Stimulated activated CD4-positive, alpha-beta T cell treated with anti-CD3 and anti-CD28 coated beads, Interleukin-4, amount 100 ng/mL, for 24 hours (primary cell): ENCODE measurements at regions not wholly inside any gene's neighbourhood (a gene's known extent, or its start where the extent isn't known, plus 50 kb on each side); places are given as distances from the start of the nearest gene placed in this dataset.
"Not testable (repeated sequence)": the region's sequence is repeated elsewhere in the genome, so short reads cannot be mapped to it uniquely, and the experiment has no call there.

ENCODE experiments used
- DNase-seq: peaks from one replicate; pipeline ENCODE4 v3.0.0-alpha.2; 2020

DNA sequence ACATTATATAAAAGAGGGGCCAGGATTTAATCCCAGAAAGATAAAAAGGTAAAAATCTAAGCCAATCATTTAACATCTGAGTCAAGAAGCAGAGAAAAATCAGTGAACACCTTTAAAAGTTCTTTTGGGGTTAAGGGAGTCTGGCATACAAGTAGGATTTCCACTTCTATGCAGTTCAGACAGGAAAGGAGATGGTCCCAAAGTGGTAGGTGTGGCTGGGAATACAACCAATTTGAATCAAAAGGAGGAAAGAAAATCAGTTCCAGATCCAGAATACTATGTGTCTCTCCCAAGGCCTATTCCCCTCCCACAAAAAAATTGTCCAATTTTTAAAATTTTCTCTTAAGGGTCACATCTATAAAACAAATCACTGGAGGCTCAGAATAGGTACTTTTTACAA, 167.4 kb downstream of the PHLDA1 start:
- no peak for DNase-seq

DNA sequence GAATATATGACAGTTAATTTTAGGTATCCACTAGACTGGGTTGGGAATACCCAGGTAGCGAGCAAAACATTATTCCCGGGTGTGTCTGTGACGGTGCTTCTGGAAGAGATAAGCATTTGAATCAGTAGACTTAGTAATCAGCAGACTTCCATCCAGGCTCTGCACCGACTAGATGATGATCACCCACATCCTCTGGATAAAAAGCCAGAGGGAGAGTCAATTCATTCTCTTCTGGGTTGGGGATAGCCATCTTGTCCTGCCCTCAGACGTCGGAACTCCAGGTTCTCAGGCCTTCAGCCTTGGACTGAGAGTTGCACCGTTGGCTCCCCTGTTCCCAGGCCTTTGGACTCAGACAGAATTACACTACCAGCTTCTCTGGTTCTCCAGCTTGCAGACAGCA, 168.0 kb downstream of the PHLDA1 start:
- no peak for DNase-seq

DNA sequence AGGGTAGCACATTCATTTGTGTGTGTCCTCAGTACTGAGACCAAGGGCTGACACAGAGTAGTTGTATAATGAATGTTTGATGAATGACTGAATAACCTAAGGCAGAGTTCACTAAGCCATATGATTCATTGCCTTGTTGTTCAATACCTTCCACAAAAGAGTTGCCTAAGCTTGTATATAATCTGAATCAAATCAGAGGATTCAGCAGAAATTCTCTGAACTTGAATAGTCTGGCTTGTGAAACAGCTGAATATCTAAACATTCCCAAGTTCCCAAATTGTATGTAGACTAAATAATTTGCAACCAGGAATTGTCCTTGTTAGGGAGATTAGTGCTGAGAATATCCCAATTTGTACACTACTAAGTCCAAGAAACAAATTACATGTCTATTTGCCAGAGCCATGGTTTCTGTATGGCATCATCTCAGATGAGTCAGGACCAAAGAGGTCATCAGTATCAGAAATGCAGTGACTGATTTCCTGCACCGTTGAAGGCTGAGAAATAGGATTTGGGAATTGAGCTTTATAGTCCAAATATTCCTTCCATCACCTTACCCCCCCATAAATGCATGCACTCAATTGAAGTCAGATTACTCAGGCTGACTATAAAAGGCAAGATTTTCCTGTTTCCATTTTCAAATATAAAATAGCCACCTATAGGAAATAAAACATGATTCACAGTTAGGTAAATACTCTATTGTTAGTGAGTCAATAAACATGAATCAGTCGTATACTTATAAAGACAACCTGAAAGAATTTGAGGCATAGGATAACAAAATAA, 168.7 kb downstream of the PHLDA1 start:
- DNase-seq = no peak

DNA sequence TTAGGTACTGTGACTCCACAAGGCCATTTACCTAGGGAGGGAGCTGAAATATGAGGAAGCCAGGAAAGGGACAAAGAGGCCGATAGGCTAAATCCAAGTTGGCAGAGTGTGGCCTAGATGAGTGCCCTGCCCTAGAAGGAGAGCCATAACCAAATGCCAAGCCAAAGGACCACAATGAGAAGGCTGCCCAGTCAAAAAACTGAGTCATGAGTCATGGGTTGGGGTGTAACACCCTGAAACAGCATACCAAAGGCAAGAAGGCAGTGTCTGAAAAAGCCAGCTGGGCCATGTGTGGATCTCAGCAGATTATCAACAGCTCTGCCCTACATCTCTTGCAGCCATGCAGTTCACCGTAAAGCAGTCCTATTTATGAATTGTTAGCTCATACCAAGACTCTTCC, 171.7 kb downstream of the PHLDA1 start:
- no peak for DNase-seq

DNA sequence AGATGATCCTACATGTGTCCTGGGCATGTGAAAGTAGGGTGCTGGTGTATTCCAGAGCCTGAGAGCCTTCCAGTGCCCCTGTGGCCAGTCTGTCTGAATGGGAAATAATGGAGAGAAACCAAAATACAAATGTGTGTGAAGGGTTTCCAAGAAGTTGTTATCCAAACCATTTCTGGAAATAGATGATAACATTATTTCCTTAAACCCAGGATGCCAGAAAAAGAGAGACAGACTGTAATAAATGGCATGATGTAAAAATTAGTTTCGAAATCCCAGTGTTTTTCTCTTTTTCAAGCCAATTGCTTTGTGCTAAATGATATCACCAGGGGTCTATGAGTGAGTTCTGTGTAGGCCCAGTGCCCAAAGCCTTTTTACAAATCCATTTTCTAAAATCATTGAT, 175.3 kb downstream of the PHLDA1 start:
- DNase-seq = no peak

DNA sequence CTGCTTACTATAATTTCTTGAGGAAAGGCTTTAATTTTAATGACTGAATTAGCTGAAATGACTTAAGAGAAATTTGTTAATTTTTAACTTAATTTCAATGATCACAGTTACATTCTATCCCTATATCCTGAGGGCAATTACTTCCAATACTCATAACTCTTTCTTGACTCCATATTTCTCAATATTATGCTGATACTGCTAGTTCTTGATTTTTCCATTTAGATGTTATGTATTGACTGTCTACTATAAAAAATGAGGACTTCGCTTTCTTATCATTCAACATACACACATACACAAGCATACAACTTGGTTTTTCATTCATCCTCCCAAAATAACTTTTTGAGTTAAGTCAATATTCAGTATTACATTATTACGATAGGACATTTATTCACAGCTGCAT, 176.2 kb downstream of the PHLDA1 start:
- DNase-seq = no peak

DNA sequence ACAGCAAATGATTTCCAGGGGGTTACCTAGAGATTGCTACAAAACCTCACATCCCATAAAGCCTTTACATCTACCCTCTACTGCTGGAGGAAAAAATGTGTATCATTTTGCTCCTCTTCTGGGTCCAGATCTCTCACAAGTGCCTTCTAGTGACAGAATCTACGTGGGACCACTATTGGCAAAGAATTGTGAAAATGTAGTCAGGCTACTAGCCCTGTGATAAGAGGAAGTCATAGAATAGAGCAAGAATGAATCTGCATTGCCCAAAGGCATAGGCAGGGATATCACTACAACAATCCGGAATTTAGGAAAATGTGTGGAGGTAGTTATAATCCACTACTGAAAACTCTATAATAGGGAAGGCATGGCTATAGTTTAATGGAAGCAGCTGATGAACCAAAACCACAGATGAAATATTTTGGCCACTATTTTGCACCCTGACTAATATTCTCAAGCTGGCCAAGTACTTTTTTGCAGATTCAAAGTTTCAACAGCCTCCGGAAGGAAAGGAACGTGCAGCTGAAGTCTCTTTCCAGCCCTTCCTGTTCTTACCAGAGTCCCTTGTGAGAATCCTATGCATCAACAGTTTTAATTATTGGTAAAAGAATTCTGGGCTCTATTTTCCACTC, 176.8 kb downstream of the PHLDA1 start:
- DNase-seq = no peak

DNA sequence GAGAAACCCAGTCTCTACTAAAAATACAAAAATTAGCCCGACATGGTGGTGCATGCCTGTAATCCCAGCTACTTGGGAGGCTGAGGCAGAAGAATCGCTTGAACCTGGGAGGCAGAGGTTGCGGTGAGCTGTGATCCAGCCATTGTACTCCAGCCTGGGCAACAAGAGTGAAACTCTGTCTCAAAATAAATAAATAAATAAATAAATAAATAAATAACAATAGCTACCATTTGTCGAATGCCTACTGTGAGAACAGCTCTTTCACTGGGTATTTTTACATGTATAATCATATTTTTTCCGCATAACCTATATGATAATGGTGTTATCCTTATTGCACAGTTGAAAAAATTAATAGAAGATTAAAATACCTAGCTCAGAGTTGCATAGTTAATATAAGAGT, 177.4 kb downstream of the PHLDA1 start:
- DNase-seq = not testable (repeated sequence)

DNA sequence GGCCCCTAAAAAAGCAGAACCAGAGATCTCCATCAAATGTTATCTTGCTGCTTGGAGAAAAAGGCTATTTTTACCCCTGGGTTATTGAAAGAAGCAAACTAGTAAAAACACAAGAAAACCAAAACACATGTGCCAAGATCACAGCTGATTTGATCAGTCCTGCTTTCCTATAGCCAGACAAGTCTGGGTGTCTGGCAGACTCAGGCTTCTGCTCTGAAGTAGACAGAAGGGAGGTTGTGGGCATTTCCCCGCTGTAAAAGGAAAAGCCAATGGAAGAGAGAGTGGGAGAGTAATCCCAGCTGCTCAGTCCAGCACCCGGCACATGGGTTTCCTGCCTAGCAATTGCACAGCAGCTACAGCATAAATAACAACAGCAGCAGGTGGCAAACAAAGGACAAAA, 177.9 kb downstream of the PHLDA1 start:
- no peak for DNase-seq

DNA sequence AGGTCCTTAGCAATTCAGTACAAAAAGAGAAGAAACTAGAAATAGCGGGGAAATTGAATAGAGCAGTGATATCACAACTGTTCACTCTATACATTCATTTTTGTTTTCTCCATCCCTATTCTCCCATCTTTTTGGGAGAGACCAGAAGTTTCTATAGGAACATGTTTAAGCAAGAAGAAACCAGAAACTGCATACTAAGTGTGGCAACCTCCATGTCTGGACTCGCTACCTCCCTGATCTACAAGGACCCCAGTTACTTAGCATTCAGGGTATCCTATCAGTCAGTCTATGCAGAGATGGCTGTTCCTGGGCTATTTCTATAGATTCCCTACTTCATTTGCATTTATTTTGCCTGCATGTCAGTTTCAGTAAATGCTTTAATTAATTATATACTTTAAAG, 178.6 kb downstream of the PHLDA1 start:
- DNase-seq = no peak

DNA sequence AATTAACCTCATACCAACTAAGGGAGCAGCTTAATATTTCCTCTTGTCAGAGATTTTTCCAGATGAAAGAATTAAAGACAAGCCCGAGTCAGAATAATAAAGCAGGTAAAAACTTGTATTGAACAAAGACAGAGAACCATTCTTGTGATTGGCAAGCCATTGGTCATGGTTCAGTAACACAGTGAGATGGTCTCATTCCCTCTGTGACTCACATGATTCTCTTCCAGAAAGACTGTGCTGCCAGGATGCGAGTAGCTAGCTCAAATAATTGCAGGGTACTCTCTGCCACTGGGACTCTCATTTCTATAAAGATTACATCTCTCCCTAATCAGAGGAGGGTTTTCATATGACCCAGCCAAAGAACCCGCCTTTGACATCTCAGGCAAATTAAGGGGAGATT, 179.4 kb downstream of the PHLDA1 start:
- no peak for DNase-seq

DNA sequence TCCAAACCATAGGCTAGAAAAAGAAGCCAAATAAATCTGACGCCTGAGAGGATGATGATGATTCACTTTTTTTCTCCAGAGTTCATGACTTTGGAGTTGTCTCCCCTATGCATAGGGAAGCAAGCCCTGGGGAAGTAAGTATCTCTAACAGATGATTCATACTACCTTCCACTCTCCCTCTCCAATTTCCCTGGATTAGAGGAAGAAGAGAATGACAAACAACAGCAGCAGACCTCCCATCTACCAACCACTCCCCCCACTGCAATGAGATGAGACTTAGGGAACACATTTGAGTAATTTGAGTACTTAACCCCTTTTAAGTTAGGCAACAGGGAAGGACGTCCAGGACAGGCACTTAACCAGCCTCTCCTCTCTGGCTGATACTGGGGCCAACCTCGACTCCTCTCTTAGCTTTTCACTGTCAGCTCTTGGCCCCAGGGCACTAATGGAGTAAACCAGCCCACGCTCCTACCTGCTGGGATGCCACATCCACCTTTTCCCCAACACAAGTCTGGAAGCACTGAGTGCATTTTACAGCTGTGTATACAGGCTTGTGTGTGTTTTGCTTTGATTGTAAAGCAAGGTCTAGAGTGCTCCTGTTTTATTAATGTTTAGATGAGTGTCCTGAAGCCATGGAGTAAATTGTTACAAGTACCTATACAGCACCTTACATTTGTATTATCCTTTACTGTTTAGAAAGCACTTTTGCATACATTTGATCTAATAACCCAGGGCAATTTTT, 180.7 kb downstream of the PHLDA1 start:
- no peak for DNase-seq

DNA sequence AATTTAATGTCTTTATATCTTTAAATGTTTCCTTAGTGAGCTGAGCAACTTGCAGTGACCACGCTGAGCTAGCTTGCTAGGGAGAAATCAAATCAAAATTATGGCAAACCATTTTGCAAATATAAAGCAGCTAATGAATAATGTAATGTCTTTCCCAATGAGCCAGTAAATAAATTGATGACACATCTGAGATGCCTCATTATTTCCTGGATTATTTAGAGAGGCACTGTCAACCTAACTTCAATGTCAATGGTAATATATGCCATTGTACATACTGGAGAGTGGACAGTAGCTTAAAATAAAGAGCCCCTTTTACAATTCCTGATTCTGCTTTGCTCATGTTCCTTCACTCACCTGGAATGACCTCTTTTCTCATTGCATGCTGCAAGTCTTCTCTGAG, 182.6 kb downstream of the PHLDA1 start:
- no peak for DNase-seq

DNA sequence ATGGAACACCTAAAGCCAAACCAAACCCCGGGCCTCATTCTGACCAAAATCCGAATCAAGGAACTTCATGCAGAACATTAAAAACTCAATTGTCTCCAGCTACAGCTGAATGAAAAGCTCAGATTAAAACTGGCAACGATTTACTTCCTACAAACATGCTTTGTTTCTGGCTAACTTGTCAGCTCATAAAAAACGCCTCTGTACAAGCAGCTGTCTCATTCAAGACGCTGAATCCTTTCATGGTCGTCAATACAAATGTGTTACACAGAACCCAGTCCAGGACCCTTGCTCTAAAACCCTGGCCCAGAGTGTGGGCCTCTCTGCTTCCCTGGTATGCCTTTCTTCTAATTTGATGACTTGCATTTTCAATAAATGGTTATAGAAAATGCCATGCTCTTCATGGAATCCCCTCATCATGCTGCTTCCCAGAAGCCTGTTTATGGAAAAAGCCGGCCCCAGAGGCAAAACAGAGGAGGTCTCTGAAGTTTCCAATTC, 183.1 kb downstream of the PHLDA1 start:
- no peak for DNase-seq

DNA sequence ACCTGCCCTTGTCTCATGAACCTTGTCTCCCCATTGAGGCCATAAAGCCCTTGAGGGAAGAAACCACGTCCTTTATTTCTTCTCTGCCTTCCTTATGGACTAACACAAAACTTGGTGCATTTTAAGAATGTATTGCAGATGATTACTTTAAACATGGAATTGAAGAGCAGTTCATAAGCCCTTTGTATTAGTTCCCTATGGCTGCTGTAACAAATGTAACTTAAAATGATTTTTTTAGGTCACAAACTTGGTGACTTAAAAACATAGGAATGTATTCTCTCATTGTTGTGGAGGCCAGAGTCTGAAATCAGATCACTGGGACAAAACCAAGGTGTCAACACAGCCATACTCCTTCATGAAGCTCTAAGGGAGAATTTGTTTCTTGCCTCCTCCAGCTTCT, 185.5 kb downstream of the PHLDA1 start:
- no peak for DNase-seq

DNA sequence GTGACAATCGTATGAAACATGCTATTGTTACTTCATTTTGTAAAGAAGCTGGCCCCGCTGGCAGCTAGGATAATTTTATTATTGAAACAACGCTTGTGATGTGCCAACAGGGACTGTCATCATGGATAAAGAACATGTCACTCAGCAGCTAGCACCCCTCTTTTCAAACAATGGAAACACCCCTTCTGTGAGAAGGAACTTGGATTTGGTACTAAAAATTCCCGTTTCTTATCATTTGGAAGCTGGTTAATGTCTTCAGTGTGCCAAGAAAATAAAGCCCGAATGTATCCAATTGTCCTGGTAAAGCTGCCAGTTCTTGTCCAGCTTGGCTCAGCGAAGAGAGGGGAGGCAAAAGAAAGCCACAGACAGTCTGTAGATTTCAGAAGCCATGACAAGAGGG, 186.6 kb downstream of the PHLDA1 start:
- DNase-seq = no peak

DNA sequence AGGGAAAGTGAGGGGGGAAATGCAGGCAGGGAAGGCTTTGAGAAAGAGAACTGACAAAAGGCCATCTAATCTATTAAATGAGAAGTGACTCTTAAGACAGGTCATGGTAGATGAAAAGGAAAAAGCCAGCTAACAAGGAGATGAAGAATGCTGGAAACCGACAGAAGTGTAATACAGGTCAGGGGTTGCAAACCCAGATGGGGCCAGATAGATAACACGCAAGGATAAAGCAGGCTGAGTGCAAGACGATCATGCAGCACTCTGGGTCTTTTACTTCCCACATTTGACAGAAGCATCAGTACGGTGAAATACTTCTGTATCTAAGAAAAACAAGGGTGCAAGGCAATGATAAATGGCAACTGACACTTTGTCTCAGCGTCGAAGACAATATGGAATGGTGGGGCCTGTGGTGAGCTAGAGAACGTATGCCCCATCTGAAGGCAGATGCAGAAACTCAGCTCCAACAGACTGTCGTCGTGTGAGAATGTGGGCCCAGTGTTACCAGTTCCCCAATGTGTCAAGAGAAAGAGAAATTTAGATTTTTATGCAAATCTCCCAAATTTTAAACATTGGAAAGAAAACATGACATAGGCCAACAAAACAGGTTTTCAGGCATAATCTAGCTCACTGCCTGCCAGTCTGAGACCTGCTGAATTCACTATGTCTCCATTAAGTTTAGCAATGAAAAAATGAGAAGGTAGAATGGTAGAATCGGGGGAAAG, 187.4 kb downstream of the PHLDA1 start:
- no peak for DNase-seq

DNA sequence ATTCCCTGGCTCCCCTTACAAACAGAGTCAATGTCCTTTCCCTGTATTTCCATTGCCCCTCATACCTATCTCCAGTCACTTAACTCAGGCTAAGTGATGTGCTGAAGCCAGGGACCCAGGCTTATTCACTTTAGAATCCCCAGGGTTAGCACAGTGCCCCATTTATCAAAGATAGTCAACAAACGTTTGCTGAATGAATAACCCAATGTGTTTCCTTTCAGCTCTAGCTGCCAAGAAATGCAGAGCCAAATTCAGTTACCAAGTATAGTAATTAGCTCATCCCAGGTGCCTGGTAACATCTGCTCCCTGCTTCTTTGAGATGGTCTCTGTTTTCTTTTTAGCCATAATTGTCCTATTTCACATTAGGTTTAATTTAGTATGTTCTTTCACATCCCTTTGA, 189.5 kb downstream of the PHLDA1 start:
- DNase-seq = no peak

DNA sequence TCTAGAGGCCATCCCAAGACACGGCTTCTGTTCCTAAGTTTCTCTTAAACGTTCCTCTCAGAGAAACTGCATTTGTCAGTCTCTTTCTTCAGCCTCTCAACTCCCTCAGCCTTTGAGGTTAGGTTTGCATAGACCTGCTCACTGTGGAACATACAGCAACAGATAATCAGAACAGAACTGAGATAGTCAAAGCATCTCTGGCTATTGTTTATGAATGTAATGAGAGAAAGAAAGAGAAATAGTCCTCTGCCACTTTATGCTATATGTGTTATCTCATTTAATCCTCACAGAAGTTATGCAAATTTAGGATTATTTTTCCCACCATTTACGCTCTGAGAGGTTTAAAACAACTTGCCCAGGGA, 190.6 kb downstream of the PHLDA1 start:
- DNase-seq = no peak

DNA sequence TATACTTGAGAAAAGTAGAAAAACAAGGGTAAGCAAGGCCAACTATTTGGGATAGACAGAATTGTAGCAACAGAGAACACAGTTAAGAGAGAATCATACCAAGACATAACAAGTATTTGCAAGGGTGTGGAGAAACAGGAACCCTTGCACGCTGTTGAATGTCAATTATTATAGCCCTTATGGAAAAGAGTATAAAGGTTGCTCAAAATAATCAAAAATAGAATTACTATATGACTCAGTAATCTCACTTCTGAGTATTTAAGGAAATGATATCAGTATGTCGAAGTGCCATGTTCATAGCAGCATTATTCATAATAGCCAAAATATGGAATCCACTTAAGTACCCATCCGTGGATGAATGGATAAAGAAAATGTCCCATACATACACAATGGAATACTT, 193.3 kb downstream of the PHLDA1 start:
- DNase-seq = no peak

DNA sequence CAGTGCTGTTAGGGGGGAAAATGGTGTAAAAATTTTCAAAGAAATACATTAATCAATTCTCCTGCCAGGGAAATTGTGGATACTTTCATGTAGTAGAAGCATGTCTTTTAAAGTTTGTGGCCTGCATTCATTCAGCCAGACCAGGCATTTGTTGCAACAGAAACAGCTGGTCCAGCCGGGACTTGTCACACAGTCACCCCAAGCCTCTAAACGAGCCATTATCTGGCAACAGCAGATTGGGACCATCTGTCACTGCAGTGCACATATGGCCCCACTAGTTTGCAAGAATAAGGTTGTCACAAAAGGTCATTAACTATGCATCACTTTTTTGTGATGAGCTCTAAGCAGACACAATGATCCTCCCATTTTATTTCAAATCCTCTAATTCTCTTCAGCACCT, 193.9 kb downstream of the PHLDA1 start:
- DNase-seq = no peak

DNA sequence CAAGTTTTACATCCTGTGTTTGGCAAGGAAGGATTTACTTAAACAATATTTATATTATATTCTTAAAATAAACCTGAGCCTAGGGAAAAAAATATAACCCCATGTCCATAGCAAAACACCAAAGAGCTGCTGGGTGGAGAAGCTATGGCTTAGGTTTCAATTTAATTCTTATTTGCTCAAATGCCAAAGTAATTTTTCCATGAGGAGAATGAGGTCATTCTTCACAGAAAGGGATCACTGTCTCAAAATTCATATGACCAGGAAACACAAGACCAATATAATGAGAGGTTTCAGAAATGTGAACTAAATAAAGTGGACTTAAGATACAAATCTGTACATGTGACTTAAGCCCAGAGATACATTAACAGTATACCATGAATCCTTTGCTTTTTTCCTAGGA, 195.0 kb downstream of the PHLDA1 start:
- no peak for DNase-seq

DNA sequence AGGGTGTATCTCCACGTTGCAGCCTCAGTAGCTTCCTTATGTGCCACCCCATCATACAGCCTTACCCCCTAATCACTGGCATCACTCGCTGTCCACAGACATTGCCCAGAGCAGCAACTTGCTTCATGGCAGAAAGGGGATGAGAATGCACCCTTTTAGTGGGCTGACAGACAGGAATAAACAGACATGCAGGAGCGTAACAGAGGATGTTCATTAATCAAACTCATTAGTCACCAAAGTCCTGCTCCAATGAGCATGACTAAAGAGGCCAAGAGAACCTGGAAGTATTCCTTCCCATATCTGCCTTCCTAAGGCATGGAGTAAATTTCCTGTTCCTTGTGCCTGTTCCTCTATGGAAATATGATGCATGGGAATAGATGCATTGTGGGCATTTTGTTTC, 197.0 kb downstream of the PHLDA1 start:
- DNase-seq = no peak

DNA sequence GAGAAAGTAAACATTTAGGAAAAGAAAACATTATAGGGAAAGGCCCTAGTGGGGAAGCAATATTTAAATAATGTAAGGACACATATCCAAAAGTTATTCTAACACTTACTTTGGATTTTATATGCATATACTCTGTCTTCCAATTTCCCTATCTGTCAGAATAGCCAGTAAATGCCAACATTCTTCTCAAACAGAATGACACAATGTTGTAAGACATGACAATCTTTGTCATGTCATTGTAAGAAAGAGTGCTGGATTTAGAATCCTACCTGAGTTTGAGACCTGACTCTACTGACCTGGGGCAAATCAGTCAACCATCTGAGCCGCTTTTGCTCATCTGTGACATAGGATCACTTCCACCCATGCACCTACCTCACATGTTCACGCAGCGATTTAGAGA, 198.3 kb downstream of the PHLDA1 start:
- DNase-seq = no peak
